ENCODE measurements at regions not wholly inside any gene's neighbourhood (a gene's known extent, or its start where the extent isn't known, plus 50 kb on each side); places are given as distances from the start of the nearest gene placed in this dataset.

- no peaks in the 10 kb centered on the region for H3K4me1 ChIP-seq (ENCODE audit: control insufficient read depth, low read length)
- no peaks in the 10 kb centered on the region for H3K27me3 ChIP-seq (ENCODE audit: control insufficient read depth, low read length)
- no peak overlapping the region for H3K27ac ChIP-seq (ENCODE audit: low read depth, low read length)
- no peaks in the 10 kb centered on the region for H3K36me3 ChIP-seq (ENCODE audit: control insufficient read depth, low read length)
- no peaks in the 10 kb centered on the region for H3K9me3 ChIP-seq (ENCODE audit: control insufficient read depth, insufficient read depth, low read length)
- H3K4me2 ChIP-seq (ENCODE audit: low read length), result no peak overlapping the region
- H4K20me1 ChIP-seq (ENCODE audit: control insufficient read depth, insufficient read depth, low read depth, low read length), result no peaks in the 10 kb centered on the region
- no peaks in the 10 kb centered on the region for H3K79me2 ChIP-seq (ENCODE audit: control insufficient read depth, low read length)
- no peak overlapping the region for H3K4me3 ChIP-seq (ENCODE audit: low read length)
- TF ChIP-seq, protein P1, sequence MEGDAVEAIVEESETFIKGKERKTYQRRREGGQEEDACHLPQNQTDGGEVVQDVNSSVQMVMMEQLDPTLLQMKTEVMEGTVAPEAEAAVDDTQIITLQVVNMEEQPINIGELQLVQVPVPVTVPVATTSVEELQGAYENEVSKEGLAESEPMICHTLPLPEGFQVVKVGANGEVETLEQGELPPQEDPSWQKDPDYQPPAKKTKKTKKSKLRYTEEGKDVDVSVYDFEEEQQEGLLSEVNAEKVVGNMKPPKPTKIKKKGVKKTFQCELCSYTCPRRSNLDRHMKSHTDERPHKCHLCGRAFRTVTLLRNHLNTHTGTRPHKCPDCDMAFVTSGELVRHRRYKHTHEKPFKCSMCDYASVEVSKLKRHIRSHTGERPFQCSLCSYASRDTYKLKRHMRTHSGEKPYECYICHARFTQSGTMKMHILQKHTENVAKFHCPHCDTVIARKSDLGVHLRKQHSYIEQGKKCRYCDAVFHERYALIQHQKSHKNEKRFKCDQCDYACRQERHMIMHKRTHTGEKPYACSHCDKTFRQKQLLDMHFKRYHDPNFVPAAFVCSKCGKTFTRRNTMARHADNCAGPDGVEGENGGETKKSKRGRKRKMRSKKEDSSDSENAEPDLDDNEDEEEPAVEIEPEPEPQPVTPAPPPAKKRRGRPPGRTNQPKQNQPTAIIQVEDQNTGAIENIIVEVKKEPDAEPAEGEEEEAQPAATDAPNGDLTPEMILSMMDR (IDR thresholded peaks at IDR 0.05; ENCODE audit: low read depth, low read length, poor library complexity, severe bottlenecking), result no peak
- TF ChIP-seq EZH2phosphoT487 (IDR thresholded peaks at IDR 0.05; ENCODE audit: borderline replicate concordance, low read length), result no peak
- H3F3A ChIP-seq (ENCODE audit: control insufficient read depth, insufficient read depth), result no peaks in the 10 kb centered on the region
- H3K9me2 ChIP-seq (replicated peaks; ENCODE audit: control insufficient read depth, low read length), result no peaks in the 10 kb centered on the region
These were observed 389.4 kb upstream of the TUSC1 start for GRCh38 chr9:26067608-26068007.

GRCh38 chr9:26066237-26066636 lies 388.0 kb upstream of the TUSC1 start:
- Histone ChIP-seq H3K9me2 (replicated peaks; ENCODE audit: control insufficient read depth, low read length) (no peaks in the 10 kb centered on the region), H3K4me1 (ENCODE audit: control insufficient read depth, low read length) (no peaks in the 10 kb centered on the region), H3K9me3 (ENCODE audit: control insufficient read depth, insufficient read depth, low read length) (no peaks in the 10 kb centered on the region), H3K36me3 (ENCODE audit: control insufficient read depth, low read length) (no peaks in the 10 kb centered on the region), H3K27ac (ENCODE audit: low read depth, low read length) (no peak overlapping the region), H3K4me2 (ENCODE audit: low read length) (no peak overlapping the region), H4K20me1 (ENCODE audit: control insufficient read depth, insufficient read depth, low read depth, low read length) (no peaks in the 10 kb centered on the region), H3K27me3 (ENCODE audit: control insufficient read depth, low read length) (no peaks in the 10 kb centered on the region), H3F3A (ENCODE audit: control insufficient read depth, insufficient read depth) (no peaks in the 10 kb centered on the region), H3K79me2 (ENCODE audit: control insufficient read depth, low read length) (no peaks in the 10 kb centered on the region), H3K4me3 (ENCODE audit: low read length) (no peak overlapping the region)
- TF ChIP-seq, protein P1 (IDR thresholded peaks at IDR 0.05; ENCODE audit: low read depth, low read length, poor library complexity, severe bottlenecking), result no peak
- TF ChIP-seq EZH2phosphoT487 (IDR thresholded peaks at IDR 0.05; ENCODE audit: borderline replicate concordance, low read length), result no peak

DNA sequence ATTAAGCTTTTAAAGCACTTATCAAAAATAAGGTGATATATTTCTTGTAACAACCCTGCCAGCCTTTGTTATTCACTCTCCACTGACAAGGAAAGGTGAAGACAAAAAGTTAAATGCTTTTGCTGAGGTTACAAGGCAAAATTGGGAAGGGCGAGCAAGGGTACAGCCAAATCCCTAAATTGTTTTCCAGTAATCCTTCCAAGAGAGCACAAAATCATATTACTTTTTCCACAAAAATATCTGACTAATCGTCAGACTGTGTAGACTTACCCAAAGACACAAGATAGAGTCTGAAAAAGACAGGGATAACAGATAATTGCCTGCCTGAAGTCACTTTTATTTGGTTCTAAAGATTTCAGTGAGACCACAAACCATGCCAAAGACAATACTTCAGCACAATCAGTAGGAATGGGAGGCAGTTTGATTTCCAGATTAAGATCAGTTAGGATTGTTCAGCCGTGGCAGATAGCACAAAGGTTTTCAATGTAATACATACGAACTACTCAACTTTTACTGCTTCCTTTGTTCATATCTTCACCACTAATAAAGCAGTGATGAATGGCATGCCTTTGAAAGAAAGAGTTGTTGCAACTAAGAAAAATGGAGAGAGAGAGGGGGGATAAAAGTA lies 383.8 kb upstream of the TUSC1 start:
- no peak overlapping the region for H3K27ac ChIP-seq (ENCODE audit: low read depth, low read length)
- H3K9me2 ChIP-seq (replicated peaks; ENCODE audit: control insufficient read depth, low read length), result no peaks in the 10 kb centered on the region
- H3K4me1 ChIP-seq (ENCODE audit: control insufficient read depth, low read length), result no peaks in the 10 kb centered on the region
- H3K36me3 ChIP-seq (ENCODE audit: control insufficient read depth, low read length), result no peaks in the 10 kb centered on the region
- TF ChIP-seq, protein P1 (IDR thresholded peaks at IDR 0.05; ENCODE audit: low read depth, low read length, poor library complexity, severe bottlenecking), result no peak
- TF ChIP-seq EZH2phosphoT487 (IDR thresholded peaks at IDR 0.05; ENCODE audit: borderline replicate concordance, low read length), result no peak
- H3F3A ChIP-seq (ENCODE audit: control insufficient read depth, insufficient read depth), result no peaks in the 10 kb centered on the region
- no peaks in the 10 kb centered on the region for H3K9me3 ChIP-seq (ENCODE audit: control insufficient read depth, insufficient read depth, low read length)
- no peaks in the 10 kb centered on the region for H4K20me1 ChIP-seq (ENCODE audit: control insufficient read depth, insufficient read depth, low read depth, low read length)
- no peak overlapping the region for H3K4me3 ChIP-seq (ENCODE audit: low read length)
- H3K27me3 ChIP-seq (ENCODE audit: control insufficient read depth, low read length), result no peaks in the 10 kb centered on the region
- no peaks in the 10 kb centered on the region for H3K79me2 ChIP-seq (ENCODE audit: control insufficient read depth, low read length)
- H3K4me2 ChIP-seq (ENCODE audit: low read length), result no peak overlapping the region
